Keratinocyte (primary cell): ENCODE measurements at regions not wholly inside any gene's neighbourhood (a gene's known extent, or its start where the extent isn't known, plus 50 kb on each side); places are given as distances from the start of the nearest gene placed in this dataset.

ENCODE experiments used
- DNase-seq: peaks from one replicate; pipeline ENCODE4 v3.0.0-alpha.2; 2011; ENCODE audit warnings: low read depth, missing footprints, low spot score
- FAIRE-seq: peaks from 2 replicates; lab custom pipeline; 2011; peaks lifted over from hg19 to GRCh38; lab: Jason Lieb, UNC
- H2AFZ ChIP-seq: 2 replicates; pipeline ENCODE4 v1.6.0; 2012; ENCODE audit warnings: low read length, control low read depth, inconsistent platforms; ENCODE audit not compliant: control insufficient read depth
- H3K27ac ChIP-seq: 2 replicates; pipeline ENCODE4 v1.5.1; 2011; ENCODE audit warnings: low read length; ENCODE audit not compliant: control insufficient read depth, insufficient read depth
- H3K27me3 ChIP-seq: 3 replicates; pipeline ENCODE4 v1.6.0; 2011; ENCODE audit warnings: low read length; ENCODE audit not compliant: control insufficient read depth, insufficient read depth; ENCODE audit errors: extremely low read depth
- H3K36me3 ChIP-seq, 2 experiments: 2 replicates in 1 of 2; 3 replicates in 1 of 2; pipeline ENCODE4 v1.5.1; 2011; ENCODE audit warnings: low read length in 2 of 2, mild to moderate bottlenecking in 1 of 2; ENCODE audit not compliant: control insufficient read depth in 2 of 2, insufficient read depth in 2 of 2; ENCODE audit errors: extremely low read depth in 1 of 2
- H3K4me1 ChIP-seq: 3 replicates; pipeline ENCODE4 v1.5.1; 2011; ENCODE audit warnings: low read length; ENCODE audit not compliant: control insufficient read depth, insufficient read depth; ENCODE audit errors: extremely low read depth
- H3K4me2 ChIP-seq: 3 replicates; pipeline ENCODE4 v1.6.0; 2011; ENCODE audit warnings: low read depth, low read length; ENCODE audit not compliant: control insufficient read depth, insufficient read depth; ENCODE audit errors: extremely low read depth
- H3K4me3 ChIP-seq, 3 experiments: fragments of 200-600 bp in 1 of 3; sonication (generic) in 1 of 3; 2 replicates in 2 of 3; 3 replicates in 1 of 3; pipeline ENCODE4 v1.5.1; 2011 to 2016; ENCODE audit warnings: low read length in 3 of 3, mild to moderate bottlenecking in 3 of 3, control low read depth in 2 of 3, inconsistent platforms in 1 of 3, low read depth in 1 of 3, mixed read lengths in 1 of 3, mixed run types in 1 of 3, moderate library complexity in 1 of 3; ENCODE audit not compliant: control insufficient read depth in 2 of 3, insufficient read depth in 2 of 3; ENCODE audit errors: extremely low read depth in 1 of 3
- H3K79me2 ChIP-seq: 2 replicates; pipeline ENCODE4 v1.6.0; 2012; ENCODE audit warnings: low read length; ENCODE audit not compliant: control insufficient read depth, insufficient read depth
- H3K9ac ChIP-seq: 3 replicates; pipeline ENCODE4 v1.6.0; 2011; ENCODE audit warnings: low read length; ENCODE audit not compliant: control insufficient read depth, insufficient read depth; ENCODE audit errors: extremely low read depth
- H3K9me1 ChIP-seq: 3 replicates; pipeline ENCODE4 v1.6.0; 2011; ENCODE audit warnings: low read length; ENCODE audit not compliant: control insufficient read depth, insufficient read depth; ENCODE audit errors: extremely low read depth
- H3K9me3 ChIP-seq: 2 replicates; pipeline ENCODE4 v1.5.1; 2012; ENCODE audit warnings: low read depth, low read length; ENCODE audit not compliant: control insufficient read depth
- H4K20me1 ChIP-seq: 3 replicates; pipeline ENCODE4 v1.6.0; 2011; ENCODE audit warnings: low read length; ENCODE audit not compliant: control insufficient read depth, insufficient read depth; ENCODE audit errors: extremely low read depth
- EZH2 ChIP-seq: IDR thresholded peaks from one replicate; pipeline ENCODE4 v1.6.1; 2012; ENCODE audit warnings: inconsistent platforms, mild to moderate bottlenecking, low read length, moderate library complexity
- dilution Hi-C: fragments of 300-500 bp; cut with MboI; formaldehyde crosslinking; loops from one replicate; pipeline ENCODE4 v1.7.0; 2020; ENCODE audit warnings: low sequenced_read_pairs; ENCODE audit not compliant: extremely low pct_ligation_motif_present
- TF ChIP-seq, protein P1 (sequence below), 3 experiments: IDR thresholded peaks in 1 of 3; conservative IDR thresholded peaks in 1 of 3; optimal IDR thresholded peaks in 1 of 3; 2 replicates in 2 of 3; 3 replicates in 1 of 3; pipeline versions ENCODE3 to v1.5.1; 2011; ENCODE audit warnings: low read length in 3 of 3, mild to moderate bottlenecking in 3 of 3, moderate library complexity in 2 of 3, control low read depth in 1 of 3, inconsistent platforms in 1 of 3; ENCODE audit not compliant: insufficient read depth in 2 of 3; ENCODE audit errors: extremely low read depth in 1 of 3

DNA sequence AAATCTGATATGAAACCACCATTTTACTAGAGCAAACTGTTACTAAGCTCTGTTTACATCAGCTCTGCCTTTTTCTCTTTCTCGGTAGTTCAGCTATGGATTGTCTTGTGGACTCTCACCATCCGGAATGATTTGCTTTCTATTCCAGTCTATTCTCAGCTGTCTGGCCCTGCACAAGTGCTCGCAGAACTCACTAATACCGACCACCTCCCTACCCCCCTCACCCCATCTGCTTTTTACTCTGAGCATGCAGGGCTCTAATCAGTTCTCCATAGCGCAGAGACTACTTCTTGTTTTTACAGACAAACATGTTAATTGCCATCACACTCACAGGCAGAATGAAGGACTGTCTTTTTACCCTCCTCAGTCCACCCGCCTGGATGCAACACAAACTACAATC lies 180.7 kb upstream of the POU3F3 start:
- Histone ChIP-seq H2AFZ (no peak overlapping the region), H3K79me2 (no peaks in the 10 kb centered on the region), H3K27me3 (no peaks in the 10 kb centered on the region), H3K4me3 (no peak overlapping the region), H3K36me3 (no peaks in the 10 kb centered on the region), H3K9me3 (no peaks in the 10 kb centered on the region), H3K4me1 (no peaks in the 10 kb centered on the region), H3K9ac (no peak overlapping the region), H4K20me1 (no peaks in the 10 kb centered on the region), H3K9me1 (no peaks in the 10 kb centered on the region), H3K27ac (no peak overlapping the region), H3K4me2 (no peak overlapping the region)
- DNase-seq (no peak), FAIRE-seq (no peak)
- TF ChIP-seq, protein P1, sequence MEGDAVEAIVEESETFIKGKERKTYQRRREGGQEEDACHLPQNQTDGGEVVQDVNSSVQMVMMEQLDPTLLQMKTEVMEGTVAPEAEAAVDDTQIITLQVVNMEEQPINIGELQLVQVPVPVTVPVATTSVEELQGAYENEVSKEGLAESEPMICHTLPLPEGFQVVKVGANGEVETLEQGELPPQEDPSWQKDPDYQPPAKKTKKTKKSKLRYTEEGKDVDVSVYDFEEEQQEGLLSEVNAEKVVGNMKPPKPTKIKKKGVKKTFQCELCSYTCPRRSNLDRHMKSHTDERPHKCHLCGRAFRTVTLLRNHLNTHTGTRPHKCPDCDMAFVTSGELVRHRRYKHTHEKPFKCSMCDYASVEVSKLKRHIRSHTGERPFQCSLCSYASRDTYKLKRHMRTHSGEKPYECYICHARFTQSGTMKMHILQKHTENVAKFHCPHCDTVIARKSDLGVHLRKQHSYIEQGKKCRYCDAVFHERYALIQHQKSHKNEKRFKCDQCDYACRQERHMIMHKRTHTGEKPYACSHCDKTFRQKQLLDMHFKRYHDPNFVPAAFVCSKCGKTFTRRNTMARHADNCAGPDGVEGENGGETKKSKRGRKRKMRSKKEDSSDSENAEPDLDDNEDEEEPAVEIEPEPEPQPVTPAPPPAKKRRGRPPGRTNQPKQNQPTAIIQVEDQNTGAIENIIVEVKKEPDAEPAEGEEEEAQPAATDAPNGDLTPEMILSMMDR (optimal IDR thresholded peaks at IDR 0.05 in 1 of 3, IDR thresholded peaks at IDR 0.05 in 1 of 3, conservative IDR thresholded peaks at IDR 0.05 in 1 of 3; ENCODE audit: extremely low read depth in 1 of 3, insufficient read depth in 2 of 3, low read length in 3 of 3): no peak
- TF ChIP-seq EZH2: no peak
- dilution Hi-C loops: no loop called here

DNA sequence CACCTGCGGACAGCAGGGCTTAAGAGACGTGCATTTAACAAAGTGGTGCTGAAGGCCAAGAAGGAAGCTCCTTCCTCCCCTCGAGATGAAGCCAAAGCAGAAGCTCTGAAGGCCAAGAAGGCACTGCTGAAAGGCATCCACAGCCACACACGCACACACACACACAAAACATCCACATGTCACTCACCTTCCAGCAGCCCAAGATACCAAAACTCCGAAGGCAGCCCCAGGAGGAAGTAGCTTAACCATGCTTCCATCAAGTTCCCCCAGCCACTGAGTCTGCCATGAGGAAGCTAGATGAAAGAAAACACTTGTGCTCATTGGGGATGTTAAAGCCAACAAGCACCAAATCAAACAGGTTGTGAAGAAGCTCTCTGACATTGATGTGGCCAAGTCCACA lies 175.7 kb upstream of the POU3F3 start:
- Histone ChIP-seq H3K4me3 (no peak overlapping the region), H3K36me3 (no peaks in the 10 kb centered on the region), H3K4me1 (no peaks in the 10 kb centered on the region), H3K9me1 (no peaks in the 10 kb centered on the region), H3K27me3 (no peaks in the 10 kb centered on the region), H3K9ac (no peak overlapping the region), H3K9me3 (no peaks in the 10 kb centered on the region), H4K20me1 (no peaks in the 10 kb centered on the region), H2AFZ (no peak overlapping the region), H3K4me2 (no peak overlapping the region), H3K27ac (no peak overlapping the region), H3K79me2 (no peaks in the 10 kb centered on the region)
- dilution Hi-C loops: no loop called here
- no peak for TF ChIP-seq EZH2
- TF ChIP-seq, protein P1 (optimal IDR thresholded peaks at IDR 0.05 in 1 of 3, IDR thresholded peaks at IDR 0.05 in 1 of 3, conservative IDR thresholded peaks at IDR 0.05 in 1 of 3; ENCODE audit: extremely low read depth in 1 of 3, insufficient read depth in 2 of 3, low read length in 3 of 3): no peak
- no peak for FAIRE-seq
- DNase-seq: no peak
